Esophagus squamous epithelium (tissue), 5 donors: ENCODE measurements at regions not wholly inside any gene's neighbourhood (a gene's known extent, or its start where the extent isn't known, plus 50 kb on each side); places are given as distances from the start of the nearest gene placed in this dataset.

Experiments used
- DNase-seq: peaks from one replicate; lab custom pipeline; 2025; lab: John Stamatoyannopoulos, UW
- H3K27ac ChIP-seq, 4 donors: fragments of 200-600 bp; sonication (generic); one replicate each; pipeline ENCODE4 v1.5.1; 2016 to 2019; ENCODE audit warnings: mild to moderate bottlenecking in 1 of 4
- H3K27me3 ChIP-seq, 4 donors: fragments of 200-600 bp; sonication (generic); 1 replicate in 3 of 4; 2 replicates in 1 of 4; pipeline versions ENCODE4 v1.5.1 to v1.6.0; 2017 to 2021; ENCODE audit warnings: antibody characterized with exemption in 1 of 4
- H3K36me3 ChIP-seq, 3 donors: fragments of 200-600 bp; sonication (generic); one replicate each; pipeline ENCODE4 v1.5.1; 2016 to 2019
- H3K4me1 ChIP-seq, 3 donors: fragments of 200-600 bp; sonication (generic); one replicate each; pipeline ENCODE4 v1.5.1; 2017 to 2019
- H3K4me3 ChIP-seq, 4 donors: fragments of 200-600 bp; sonication (generic); 1 replicate in 3 of 4; 2 replicates in 1 of 4; pipeline ENCODE4 v1.5.1; 2016 to 2019; ENCODE audit warnings: mild to moderate bottlenecking in 2 of 4, moderate library complexity in 1 of 4
- H3K9me3 ChIP-seq, 3 donors: fragments of 200-600 bp; sonication (generic); one replicate each; pipeline ENCODE4 v1.5.1; 2016 to 2019
- POLR2A ChIP-seq, 4 donors: fragments of 450-650 bp; IDR thresholded peaks; one replicate each; pipeline ENCODE4 v1.6.1; 2017; ENCODE audit warnings: antibody characterized with exemption in 4 of 4, mild to moderate bottlenecking in 4 of 4, moderate library complexity in 3 of 4
- WGBS, 2 donors: methylation state at CpG; one replicate each; pipeline ENCODE4 v1.1.5; 2018; 5-methylcytosine and 5-hydroxymethylcytosine counted together
- intact Hi-C: fragments of 100-400 bp; cut with DNase I; formaldehyde crosslinking; loops from one replicate; pipeline ENCODE4 v1.15.0; 2022
- TF ChIP-seq, protein P1 (sequence below), 6 experiments: fragments of 450-650 bp in 4 of 6; fragments of 200-600 bp in 2 of 6; sonication (generic) in 2 of 6; IDR thresholded peaks; one replicate each; pipeline ENCODE4 v1.5.1; 2016 to 2019; ENCODE audit warnings: antibody characterized with exemption in 6 of 6, mild to moderate bottlenecking in 4 of 6, moderate library complexity in 4 of 6
- donor health status: DM: yes; HTN: yes; CAD: no.

- Histone ChIP-seq H3K27ac (no peak overlapping the region), H3K4me3 (no peak overlapping the region), H3K36me3 (no peaks in the 10 kb centered on the region), H3K27me3 (no peaks in the 10 kb centered on the region), H3K9me3 (no peaks in the 10 kb centered on the region), H3K4me1 (no peaks in the 10 kb centered on the region)
- no peak for DNase-seq
- TF ChIP-seq, protein P1, sequence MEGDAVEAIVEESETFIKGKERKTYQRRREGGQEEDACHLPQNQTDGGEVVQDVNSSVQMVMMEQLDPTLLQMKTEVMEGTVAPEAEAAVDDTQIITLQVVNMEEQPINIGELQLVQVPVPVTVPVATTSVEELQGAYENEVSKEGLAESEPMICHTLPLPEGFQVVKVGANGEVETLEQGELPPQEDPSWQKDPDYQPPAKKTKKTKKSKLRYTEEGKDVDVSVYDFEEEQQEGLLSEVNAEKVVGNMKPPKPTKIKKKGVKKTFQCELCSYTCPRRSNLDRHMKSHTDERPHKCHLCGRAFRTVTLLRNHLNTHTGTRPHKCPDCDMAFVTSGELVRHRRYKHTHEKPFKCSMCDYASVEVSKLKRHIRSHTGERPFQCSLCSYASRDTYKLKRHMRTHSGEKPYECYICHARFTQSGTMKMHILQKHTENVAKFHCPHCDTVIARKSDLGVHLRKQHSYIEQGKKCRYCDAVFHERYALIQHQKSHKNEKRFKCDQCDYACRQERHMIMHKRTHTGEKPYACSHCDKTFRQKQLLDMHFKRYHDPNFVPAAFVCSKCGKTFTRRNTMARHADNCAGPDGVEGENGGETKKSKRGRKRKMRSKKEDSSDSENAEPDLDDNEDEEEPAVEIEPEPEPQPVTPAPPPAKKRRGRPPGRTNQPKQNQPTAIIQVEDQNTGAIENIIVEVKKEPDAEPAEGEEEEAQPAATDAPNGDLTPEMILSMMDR (IDR thresholded peaks at IDR 0.05): no peak
- WGBS, 2 donors: 54 to 62% methylated on average over 3 to 5 of the region's 5 CpGs
- intact Hi-C loops: no loop called here
Measured at GRCh38 chr6:23747239-23747638, 378.8 kb upstream of the NRSN1 start.

DNA sequence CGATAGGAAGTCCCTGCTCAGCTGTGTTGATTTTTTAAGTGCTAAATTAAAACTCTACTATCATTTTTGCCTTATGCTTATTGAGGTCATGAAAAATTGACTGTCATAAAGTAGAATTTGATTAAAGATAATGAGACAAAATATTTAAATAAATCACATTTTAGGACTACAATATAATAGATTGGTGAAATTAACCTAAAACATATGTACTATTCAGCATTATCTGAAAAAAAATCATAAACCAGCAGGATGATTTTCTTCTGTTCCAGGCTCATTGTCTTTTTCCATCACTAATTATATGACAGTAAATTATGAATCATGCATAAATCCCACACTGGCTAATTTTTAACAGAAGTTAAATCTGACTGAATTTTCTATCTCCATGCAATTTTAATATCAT, 373.6 kb upstream of the NRSN1 start:
- Histone ChIP-seq H3K4me3 (no peak overlapping the region), H3K27me3 (no peaks in the 10 kb centered on the region), H3K36me3 (no peaks in the 10 kb centered on the region), H3K4me1 (no peaks in the 10 kb centered on the region), H3K9me3 (peaks cover 0 to 3% (median 0%) of the 10 kb centered on the region in 3 donors), H3K27ac (no peak overlapping the region)
- no peak for DNase-seq
- intact Hi-C loops: no loop called here
- WGBS, 2 donors: 64% methylated on average over 1 of the region's 1 CpG
- TF ChIP-seq POLR2A (IDR thresholded peaks at IDR 0.05): no peak
- TF ChIP-seq, protein P1 (IDR thresholded peaks at IDR 0.05): no peak

- H3K4me3 ChIP-seq: no peak overlapping the region
- peaks cover 0 to 3% (median 0%) of the 10 kb centered on the region in 3 donors for H3K9me3 ChIP-seq
- 81 to 90% methylated on average over 1 of the region's 1 CpG for WGBS, 2 donors
- DNase-seq: no peak
- no peaks in the 10 kb centered on the region for H3K36me3 ChIP-seq
- no peaks in the 10 kb centered on the region for H3K4me1 ChIP-seq
- TF ChIP-seq POLR2A (IDR thresholded peaks at IDR 0.05): no peak
- TF ChIP-seq, protein P1 (IDR thresholded peaks at IDR 0.05): no peak
- no peaks in the 10 kb centered on the region for H3K27me3 ChIP-seq
- intact Hi-C loops: no loop called here
- no peak overlapping the region for H3K27ac ChIP-seq
Measured at GRCh38 chr6:23754197-23754596, 371.8 kb upstream of the NRSN1 start.

- H3K27ac ChIP-seq: no peak overlapping the region
- intact Hi-C loops: no loop called here
- H3K27me3 ChIP-seq: no peaks in the 10 kb centered on the region
- no peak overlapping the region for H3K4me3 ChIP-seq
- no peaks in the 10 kb centered on the region for H3K36me3 ChIP-seq
- no peaks in the 10 kb centered on the region for H3K9me3 ChIP-seq
- no peak for DNase-seq
- WGBS, 2 donors: 56 to 84% methylated on average over 5 of the region's 5 CpGs
- no peaks in the 10 kb centered on the region for H3K4me1 ChIP-seq
- TF ChIP-seq, protein P1 (IDR thresholded peaks at IDR 0.05): no peak
- TF ChIP-seq POLR2A (IDR thresholded peaks at IDR 0.05): no peak
Measured at GRCh38 chr6:23775127-23775526, 350.9 kb upstream of the NRSN1 start.

- H3K4me3 ChIP-seq: no peak overlapping the region
- no peaks in the 10 kb centered on the region for H3K9me3 ChIP-seq
- no peak overlapping the region for H3K27ac ChIP-seq
- no peak for DNase-seq
- intact Hi-C loops: no loop called here
- TF ChIP-seq, protein P1 (IDR thresholded peaks at IDR 0.05): no peak
- TF ChIP-seq POLR2A (IDR thresholded peaks at IDR 0.05): no peak
- H3K36me3 ChIP-seq: no peaks in the 10 kb centered on the region
- H3K27me3 ChIP-seq: no peaks in the 10 kb centered on the region
- WGBS, 2 donors: 32 to 47% methylated on average over 2 of the region's 2 CpGs
- no peaks in the 10 kb centered on the region for H3K4me1 ChIP-seq
Measured at GRCh38 chr6:23783901-23784300, 342.1 kb upstream of the NRSN1 start.
